SK-N-MC (cell line): ENCODE measurements at regions not wholly inside any gene's neighbourhood (a gene's known extent, or its start where the extent isn't known, plus 50 kb on each side); places are given as distances from the start of the nearest gene placed in this dataset.

Experiments used
- EZH2 ChIP-seq: fragments of 200-600 bp; sonication (generic); IDR thresholded peaks from one replicate; pipeline ENCODE4 v1.6.1; 2017; ENCODE audit warnings: antibody characterized with exemption
- FOXP2 ChIP-seq: optimal IDR thresholded peaks from 2 replicates; pipeline ENCODE3; 2011; ENCODE audit warnings: mild to moderate bottlenecking, moderate library complexity; ENCODE audit not compliant: insufficient read depth; ENCODE audit errors: extremely low read length, control extremely low read depth

- no peak for TF ChIP-seq FOXP2
- TF ChIP-seq EZH2, result no peak
Measured at GRCh38 chr7:155959894-155960293, 147.6 kb upstream of the SHH start.
